GM21447 (cell line): ENCODE measurements at regions not wholly inside any gene's neighbourhood (a gene's known extent, or its start where the extent isn't known, plus 50 kb on each side); places are given as distances from the start of the nearest gene placed in this dataset.

Source experiments
- ATAC-seq: cut with Tn5 transposase; IDR thresholded peaks from one replicate; pipeline ENCODE4 v1.9.1; 2021; ENCODE audit not compliant: unreplicated experiment

GRCh38 chr10:10353326-10353868 is 664.3 kb upstream of the CELF2 start:
- ATAC-seq, result no peak

GRCh38 chr10:10359263-10359662 is 658.4 kb upstream of the CELF2 start:
- no peak for ATAC-seq

GRCh38 chr10:10361301-10361885 is 656.3 kb upstream of the CELF2 start:
- ATAC-seq, result no peak

GRCh38 chr10:10362800-10363199 is 654.9 kb upstream of the CELF2 start:
- ATAC-seq, result no peak

GRCh38 chr10:10363217-10363616 is 654.5 kb upstream of the CELF2 start:
- no peak for ATAC-seq

GRCh38 chr10:10364902-10365301 is 652.8 kb upstream of the CELF2 start:
- ATAC-seq, result no peak

GRCh38 chr10:10365676-10366075 is 652.0 kb upstream of the CELF2 start:
- no peak for ATAC-seq

GRCh38 chr10:10366836-10367235 is 650.8 kb upstream of the CELF2 start:
- ATAC-seq, result no peak

- ATAC-seq, result no peak
These were observed 650.4 kb upstream of the CELF2 start for GRCh38 chr10:10367264-10367663.

- ATAC-seq, result no peak
These were observed 648.6 kb upstream of the CELF2 start for GRCh38 chr10:10368951-10369576.

GRCh38 chr10:10385831-10386230 is 631.8 kb upstream of the CELF2 start:
- no peak for ATAC-seq

- ATAC-seq, result no peak
These were observed 628.5 kb upstream of the CELF2 start for GRCh38 chr10:10389182-10389581.

- no peak for ATAC-seq
These were observed 625.2 kb upstream of the CELF2 start for GRCh38 chr10:10392511-10392910.

GRCh38 chr10:10394933-10395658 is 622.6 kb upstream of the CELF2 start:
- ATAC-seq, result no peak

GRCh38 chr10:10396601-10397000 is 621.1 kb upstream of the CELF2 start:
- ATAC-seq, result no peak

GRCh38 chr10:10397906-10398305 is 619.8 kb upstream of the CELF2 start:
- no peak for ATAC-seq

- ATAC-seq, result no peak
These were observed 613.9 kb upstream of the CELF2 start for GRCh38 chr10:10403762-10404161.

- ATAC-seq, result no peak
These were observed 600.0 kb upstream of the CELF2 start for GRCh38 chr10:10417671-10418070.

- peak; percentile 97 for ATAC-seq
These were observed 599.3 kb upstream of the CELF2 start for GRCh38 chr10:10418387-10418786.

- no peak for ATAC-seq
These were observed 596.6 kb upstream of the CELF2 start for GRCh38 chr10:10421071-10421470.

GRCh38 chr10:10431422-10432066 is 586.1 kb upstream of the CELF2 start:
- no peak for ATAC-seq
